Smooth muscle cell of the brain vasculature (primary cell): ENCODE measurements at regions not wholly inside any gene's neighbourhood (a gene's known extent, or its start where the extent isn't known, plus 50 kb on each side); places are given as distances from the start of the nearest gene placed in this dataset.

Experiments used
- DNase-seq: peaks from one replicate; pipeline ENCODE4 v3.0.0-alpha.2; 2012; ENCODE audit warnings: low read depth, low spot score

GRCh38 chr15:47439146-47440111 lies 277.9 kb upstream of the SEMA6D start:
- no peak for DNase-seq

- DNase-seq, result no peak
These were observed 274.9 kb upstream of the SEMA6D start for GRCh38 chr15:47442371-47442770.

GRCh38 chr15:47443839-47444238 lies 273.5 kb upstream of the SEMA6D start:
- DNase-seq, result no peak

GRCh38 chr15:47445723-47446392 lies 271.4 kb upstream of the SEMA6D start:
- DNase-seq, result no peak

GRCh38 chr15:47460795-47461573 lies 256.3 kb upstream of the SEMA6D start:
- no peak for DNase-seq

- DNase-seq, result no peak
These were observed 255.6 kb upstream of the SEMA6D start for GRCh38 chr15:47461652-47462141.

GRCh38 chr15:47466357-47466756 lies 250.9 kb upstream of the SEMA6D start:
- no peak for DNase-seq

- DNase-seq, result no peak
These were observed 246.3 kb upstream of the SEMA6D start for GRCh38 chr15:47470983-47471382.

GRCh38 chr15:47473106-47473725 lies 244.1 kb upstream of the SEMA6D start:
- DNase-seq, result no peak

- DNase-seq, result no peak
These were observed 243.5 kb upstream of the SEMA6D start for GRCh38 chr15:47473832-47474231.

GRCh38 chr15:47475336-47475735 lies 242.0 kb upstream of the SEMA6D start:
- DNase-seq, result no peak

GRCh38 chr15:47477341-47477740 lies 240.0 kb upstream of the SEMA6D start:
- no peak for DNase-seq

- DNase-seq, result no peak
These were observed 233.2 kb upstream of the SEMA6D start for GRCh38 chr15:47484059-47484458.

- DNase-seq, result no peak
These were observed 232.3 kb upstream of the SEMA6D start for GRCh38 chr15:47484997-47485396.

GRCh38 chr15:47485419-47485818 lies 231.9 kb upstream of the SEMA6D start:
- no peak for DNase-seq

- DNase-seq, result no peak
These were observed 231.3 kb upstream of the SEMA6D start for GRCh38 chr15:47486040-47486439.

GRCh38 chr15:47492195-47492594 lies 225.1 kb upstream of the SEMA6D start:
- no peak for DNase-seq

GRCh38 chr15:47493357-47494247 lies 223.7 kb upstream of the SEMA6D start:
- no peak for DNase-seq

GRCh38 chr15:47496343-47497185 lies 220.7 kb upstream of the SEMA6D start:
- DNase-seq, result no peak
